ENCODE measurements at regions not wholly inside any gene's neighbourhood (a gene's known extent, or its start where the extent isn't known, plus 50 kb on each side); places are given as distances from the start of the nearest gene placed in this dataset.

DNA sequence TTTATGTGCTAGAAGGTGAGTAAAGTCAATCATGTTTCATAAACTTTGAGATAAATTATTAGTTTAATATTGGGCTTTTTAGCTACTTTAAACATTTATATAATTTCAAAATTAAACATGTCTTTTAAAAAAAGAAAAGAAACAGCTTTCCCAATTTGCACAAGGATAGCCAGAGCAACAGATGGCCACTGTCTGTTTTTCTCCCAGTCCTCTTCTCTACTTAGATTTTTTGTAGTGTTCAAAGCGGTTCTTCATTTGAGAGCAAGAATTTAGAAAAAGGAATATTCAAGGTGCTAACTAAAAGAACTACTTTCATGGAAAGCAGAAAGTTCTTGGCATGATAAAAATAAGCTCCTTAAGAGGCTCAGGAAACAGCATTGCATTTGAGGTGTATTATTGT, 128.3 kb upstream of the MIR17HG start:
- DNase-seq (ENCODE audit: insufficient read length, low spot score, missing footprints): no peak
- Histone ChIP-seq H3K79me2 (ENCODE audit: insufficient read depth, low read length) (no peaks in the 10 kb centered on the region), H3K4me3 (ENCODE audit: insufficient read depth, low read length) (no peak overlapping the region), H4K20me1 (ENCODE audit: insufficient read depth, low read length) (no peaks in the 10 kb centered on the region), H3K4me2 (ENCODE audit: insufficient read depth, low read length) (no peak overlapping the region), H3K27ac (ENCODE audit: low read depth, low read length) (no peak overlapping the region), H3K36me3 (ENCODE audit: insufficient read depth, low read length) (no peaks in the 10 kb centered on the region), H3K9me3 (ENCODE audit: low read depth, low read length) (no peaks in the 10 kb centered on the region), H2AFZ (ENCODE audit: low read length) (no peak overlapping the region), H3K27me3 (ENCODE audit: insufficient read depth, low read length) (no peaks in the 10 kb centered on the region), H3K4me1 (ENCODE audit: insufficient read depth, low read length) (no peaks in the 10 kb centered on the region)
- TF ChIP-seq, protein P1, sequence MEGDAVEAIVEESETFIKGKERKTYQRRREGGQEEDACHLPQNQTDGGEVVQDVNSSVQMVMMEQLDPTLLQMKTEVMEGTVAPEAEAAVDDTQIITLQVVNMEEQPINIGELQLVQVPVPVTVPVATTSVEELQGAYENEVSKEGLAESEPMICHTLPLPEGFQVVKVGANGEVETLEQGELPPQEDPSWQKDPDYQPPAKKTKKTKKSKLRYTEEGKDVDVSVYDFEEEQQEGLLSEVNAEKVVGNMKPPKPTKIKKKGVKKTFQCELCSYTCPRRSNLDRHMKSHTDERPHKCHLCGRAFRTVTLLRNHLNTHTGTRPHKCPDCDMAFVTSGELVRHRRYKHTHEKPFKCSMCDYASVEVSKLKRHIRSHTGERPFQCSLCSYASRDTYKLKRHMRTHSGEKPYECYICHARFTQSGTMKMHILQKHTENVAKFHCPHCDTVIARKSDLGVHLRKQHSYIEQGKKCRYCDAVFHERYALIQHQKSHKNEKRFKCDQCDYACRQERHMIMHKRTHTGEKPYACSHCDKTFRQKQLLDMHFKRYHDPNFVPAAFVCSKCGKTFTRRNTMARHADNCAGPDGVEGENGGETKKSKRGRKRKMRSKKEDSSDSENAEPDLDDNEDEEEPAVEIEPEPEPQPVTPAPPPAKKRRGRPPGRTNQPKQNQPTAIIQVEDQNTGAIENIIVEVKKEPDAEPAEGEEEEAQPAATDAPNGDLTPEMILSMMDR (IDR thresholded peaks at IDR 0.05; ENCODE audit: extremely low read depth, low read depth, low read length): no peak

DNA sequence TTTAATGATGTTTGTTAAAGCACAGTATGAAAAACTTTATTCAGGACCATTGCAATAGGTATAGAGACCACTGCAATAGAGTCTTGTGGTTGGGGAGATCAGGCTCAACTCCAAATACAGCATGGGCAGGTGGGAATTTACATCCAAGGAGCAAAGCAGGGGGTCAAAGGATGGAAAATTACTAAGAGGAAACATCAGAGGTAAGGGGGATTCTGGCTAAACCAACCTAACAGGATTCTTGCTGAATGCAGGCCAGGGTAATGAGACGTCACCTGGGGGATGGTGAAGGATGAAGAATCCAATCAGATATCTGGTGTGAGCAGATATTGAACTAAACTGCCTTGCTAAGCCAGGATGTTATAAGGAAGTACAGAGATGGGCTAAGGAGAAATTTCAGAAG, 126.6 kb upstream of the MIR17HG start:
- no peak overlapping the region for H3K4me2 ChIP-seq (ENCODE audit: insufficient read depth, low read length)
- H3K9me3 ChIP-seq (ENCODE audit: low read depth, low read length): no peaks in the 10 kb centered on the region
- H3K27me3 ChIP-seq (ENCODE audit: insufficient read depth, low read length): no peaks in the 10 kb centered on the region
- DNase-seq (ENCODE audit: insufficient read length, low spot score, missing footprints): no peak
- H3K79me2 ChIP-seq (ENCODE audit: insufficient read depth, low read length): no peaks in the 10 kb centered on the region
- H3K4me3 ChIP-seq (ENCODE audit: insufficient read depth, low read length): no peak overlapping the region
- H3K4me1 ChIP-seq (ENCODE audit: insufficient read depth, low read length): no peaks in the 10 kb centered on the region
- no peaks in the 10 kb centered on the region for H3K36me3 ChIP-seq (ENCODE audit: insufficient read depth, low read length)
- no peak overlapping the region for H2AFZ ChIP-seq (ENCODE audit: low read length)
- no peak overlapping the region for H3K27ac ChIP-seq (ENCODE audit: low read depth, low read length)
- H4K20me1 ChIP-seq (ENCODE audit: insufficient read depth, low read length): no peaks in the 10 kb centered on the region
- TF ChIP-seq, protein P1 (IDR thresholded peaks at IDR 0.05; ENCODE audit: extremely low read depth, low read depth, low read length): no peak

DNA sequence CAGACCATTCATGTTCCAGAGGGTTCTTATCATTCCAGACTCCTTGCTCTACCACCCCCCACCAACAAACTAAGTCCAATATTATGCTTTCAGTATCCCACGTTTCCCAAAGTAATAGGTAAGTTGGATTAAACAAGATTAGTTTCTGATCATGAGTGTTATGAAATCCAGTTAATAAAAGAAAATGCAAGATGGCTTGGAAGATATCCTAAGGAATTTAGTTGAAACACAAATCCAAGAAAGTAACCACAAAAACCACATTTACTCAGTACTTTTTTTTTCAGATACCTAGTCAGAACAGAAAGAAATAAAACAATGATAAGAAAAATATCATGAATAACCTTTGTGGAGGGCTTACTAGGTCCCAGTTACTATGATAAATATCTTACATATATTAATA, 119.4 kb upstream of the MIR17HG start:
- Histone ChIP-seq H2AFZ (ENCODE audit: low read length) (no peak overlapping the region), H3K79me2 (ENCODE audit: insufficient read depth, low read length) (no peaks in the 10 kb centered on the region), H3K4me2 (ENCODE audit: insufficient read depth, low read length) (no peak overlapping the region), H3K36me3 (ENCODE audit: insufficient read depth, low read length) (no peaks in the 10 kb centered on the region), H3K4me3 (ENCODE audit: insufficient read depth, low read length) (no peak overlapping the region), H4K20me1 (ENCODE audit: insufficient read depth, low read length) (no peaks in the 10 kb centered on the region), H3K4me1 (ENCODE audit: insufficient read depth, low read length) (no peaks in the 10 kb centered on the region), H3K9me3 (ENCODE audit: low read depth, low read length) (no peaks in the 10 kb centered on the region), H3K27ac (ENCODE audit: low read depth, low read length) (no peak overlapping the region), H3K27me3 (ENCODE audit: insufficient read depth, low read length) (no peaks in the 10 kb centered on the region)
- TF ChIP-seq, protein P1 (IDR thresholded peaks at IDR 0.05; ENCODE audit: extremely low read depth, low read depth, low read length): no peak
- DNase-seq (ENCODE audit: insufficient read length, low spot score, missing footprints): no peak

DNA sequence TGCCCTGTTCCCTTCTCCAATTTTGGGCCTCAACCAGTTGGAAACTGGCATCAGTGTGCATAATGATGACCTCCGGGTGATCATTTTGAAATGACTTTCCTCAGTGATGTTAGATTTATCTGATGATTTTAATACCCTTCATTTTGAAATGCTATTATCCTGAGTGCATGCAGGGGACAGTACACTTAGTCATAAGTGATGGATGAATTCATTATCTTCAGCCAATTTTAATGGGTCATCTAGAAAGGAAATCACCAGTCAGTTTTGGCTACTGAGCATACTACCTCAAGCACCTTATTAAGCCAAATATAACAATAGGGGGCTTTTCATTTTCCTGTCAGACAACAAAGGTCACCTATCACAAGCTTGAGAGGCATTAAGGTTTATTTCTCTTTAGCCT, 118.5 kb upstream of the MIR17HG start:
- Histone ChIP-seq H3K27ac (ENCODE audit: low read depth, low read length) (no peak overlapping the region), H3K36me3 (ENCODE audit: insufficient read depth, low read length) (no peaks in the 10 kb centered on the region), H2AFZ (ENCODE audit: low read length) (no peak overlapping the region), H4K20me1 (ENCODE audit: insufficient read depth, low read length) (no peaks in the 10 kb centered on the region), H3K9me3 (ENCODE audit: low read depth, low read length) (no peaks in the 10 kb centered on the region), H3K79me2 (ENCODE audit: insufficient read depth, low read length) (no peaks in the 10 kb centered on the region), H3K27me3 (ENCODE audit: insufficient read depth, low read length) (no peaks in the 10 kb centered on the region), H3K4me3 (ENCODE audit: insufficient read depth, low read length) (no peak overlapping the region), H3K4me2 (ENCODE audit: insufficient read depth, low read length) (no peak overlapping the region), H3K4me1 (ENCODE audit: insufficient read depth, low read length) (no peaks in the 10 kb centered on the region)
- DNase-seq (ENCODE audit: insufficient read length, low spot score, missing footprints): no peak
- TF ChIP-seq, protein P1 (IDR thresholded peaks at IDR 0.05; ENCODE audit: extremely low read depth, low read depth, low read length): no peak

Measured in osteoblast (primary cell).